IPS-NIHi7 (cell line): ENCODE measurements at regions not wholly inside any gene's neighbourhood (a gene's known extent, or its start where the extent isn't known, plus 50 kb on each side); places are given as distances from the start of the nearest gene placed in this dataset.
"Not testable (repeated sequence)": the region's sequence is repeated elsewhere in the genome, so short reads cannot be mapped to it uniquely, and the experiment has no call there.

Experiments
- DNase-seq: peaks from one replicate; pipeline ENCODE4 v3.0.0; 2012; ENCODE audit warnings: mixed read lengths; ENCODE audit errors: extremely low spot score

GRCh38 chr9:30504502-30504905, 1879.9 kb upstream of the ACO1 start:
- no peak for DNase-seq

GRCh38 chr9:30505311-30505710, 1879.1 kb upstream of the ACO1 start:
- no peak for DNase-seq

DNA sequence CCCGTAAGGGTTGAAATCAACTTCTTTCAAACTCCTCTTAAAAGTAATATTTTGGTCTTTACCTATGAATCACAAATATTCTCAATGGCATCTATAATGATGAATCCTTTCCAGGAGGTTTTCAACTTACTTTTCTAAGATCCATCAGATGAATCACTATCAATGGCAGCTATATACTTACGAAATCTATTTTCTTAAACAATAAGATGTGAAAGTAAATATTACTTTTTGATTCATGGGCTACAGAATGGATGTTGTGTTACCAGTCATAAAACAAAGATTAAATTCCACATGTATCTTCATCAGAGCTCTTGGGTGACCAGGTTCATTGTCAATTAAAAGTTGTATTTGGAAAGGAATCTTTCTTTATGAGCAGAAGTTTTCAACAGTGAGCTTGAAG, 1877.7 kb upstream of the ACO1 start:
- DNase-seq, result no peak

GRCh38 chr9:30507166-30507565, 1877.3 kb upstream of the ACO1 start:
- DNase-seq, result no peak

DNA sequence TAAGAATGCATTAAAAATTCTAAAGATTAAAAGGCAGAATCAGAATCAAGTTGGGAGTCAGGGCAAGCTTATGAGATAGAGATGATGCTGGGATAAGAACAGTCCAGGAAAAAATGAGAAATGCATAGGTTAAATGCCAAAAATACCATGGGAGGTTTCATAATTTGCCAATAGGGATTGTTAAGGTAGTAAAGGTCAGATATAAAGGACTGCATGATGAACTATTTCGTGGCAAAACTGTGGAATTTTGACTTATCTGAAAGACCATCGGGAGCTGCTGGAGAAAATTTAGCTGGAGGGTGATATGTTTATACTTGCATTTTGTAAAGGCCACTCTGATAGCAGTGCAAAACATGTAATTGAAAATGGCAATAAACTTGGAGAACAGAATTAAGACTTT, 1872.8 kb upstream of the ACO1 start:
- DNase-seq, result no peak

DNA sequence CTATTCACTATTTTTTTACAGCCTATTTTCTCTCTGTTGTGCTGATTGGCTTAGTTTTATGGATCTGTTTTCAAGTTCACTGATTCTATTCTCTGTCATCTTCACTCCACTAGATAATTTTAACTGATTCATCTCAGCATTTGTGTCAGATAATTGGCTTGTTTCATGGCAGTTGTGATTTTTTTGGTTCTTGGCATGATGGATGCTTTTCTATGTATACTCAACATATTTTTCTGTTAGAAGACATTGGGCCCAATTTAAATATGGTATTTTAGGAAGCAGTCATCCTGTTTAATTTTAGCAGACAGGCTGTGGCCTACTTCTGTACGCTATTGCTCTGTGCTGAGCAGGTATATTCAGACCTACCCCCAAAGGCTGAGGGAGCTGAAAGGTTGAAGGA, 1865.3 kb upstream of the ACO1 start:
- DNase-seq, result no peak

- DNase-seq, result no peak
These were observed 1864.7 kb upstream of the ACO1 start for GRCh38 chr9:30519756-30520155.

- DNase-seq, result no peak
These were observed 1862.4 kb upstream of the ACO1 start for GRCh38 chr9:30522061-30522460.

- no peak for DNase-seq
These were observed 1862.0 kb upstream of the ACO1 start for GRCh38 chr9:30522486-30522885.

- no peak for DNase-seq
These were observed 1860.1 kb upstream of the ACO1 start for GRCh38 chr9:30524311-30524710.

DNA sequence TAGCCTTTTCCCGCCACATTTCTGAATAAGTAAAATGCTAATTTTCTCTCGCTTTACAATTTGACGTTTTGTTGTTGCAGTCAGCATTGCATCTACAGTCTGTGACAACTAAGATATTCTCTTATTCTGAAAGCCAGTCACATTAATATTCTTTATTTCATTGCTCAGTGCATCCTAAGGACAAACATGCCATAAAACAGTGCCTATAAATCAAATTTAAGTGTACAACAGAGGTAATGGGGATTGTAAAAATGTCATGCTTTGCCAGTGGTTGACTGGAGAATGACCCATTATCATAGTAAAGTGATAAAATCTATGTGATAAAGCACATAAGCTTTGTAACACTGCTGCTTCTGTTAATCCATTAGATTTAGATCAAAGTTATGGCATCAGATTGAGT, 1850.0 kb upstream of the ACO1 start:
- DNase-seq, result no peak

- DNase-seq, result no peak
These were observed 1849.5 kb upstream of the ACO1 start for GRCh38 chr9:30534896-30535295.

- no peak for DNase-seq
These were observed 1847.9 kb upstream of the ACO1 start for GRCh38 chr9:30536494-30536893.

DNA sequence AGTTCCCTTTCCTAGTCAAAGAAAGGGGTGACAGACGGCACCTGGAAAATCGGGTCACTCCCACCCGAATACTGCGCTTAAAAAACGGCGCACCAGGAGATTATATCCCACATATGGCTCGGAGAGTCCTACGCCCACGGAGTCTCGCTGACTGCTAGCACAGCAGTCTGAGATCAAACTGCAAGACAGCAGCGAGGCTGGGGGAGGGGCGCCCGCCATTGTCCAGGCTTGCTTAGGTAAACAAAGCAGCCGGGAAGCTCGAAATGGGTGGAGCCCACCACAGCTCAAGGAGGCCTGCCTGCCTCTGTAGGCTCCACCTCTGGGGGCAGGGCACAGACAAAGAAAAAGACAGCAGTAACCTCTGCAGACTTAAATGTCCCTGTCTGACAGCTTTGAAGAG, 1844.7 kb upstream of the ACO1 start:
- DNase-seq, result not testable (repeated sequence)

DNA sequence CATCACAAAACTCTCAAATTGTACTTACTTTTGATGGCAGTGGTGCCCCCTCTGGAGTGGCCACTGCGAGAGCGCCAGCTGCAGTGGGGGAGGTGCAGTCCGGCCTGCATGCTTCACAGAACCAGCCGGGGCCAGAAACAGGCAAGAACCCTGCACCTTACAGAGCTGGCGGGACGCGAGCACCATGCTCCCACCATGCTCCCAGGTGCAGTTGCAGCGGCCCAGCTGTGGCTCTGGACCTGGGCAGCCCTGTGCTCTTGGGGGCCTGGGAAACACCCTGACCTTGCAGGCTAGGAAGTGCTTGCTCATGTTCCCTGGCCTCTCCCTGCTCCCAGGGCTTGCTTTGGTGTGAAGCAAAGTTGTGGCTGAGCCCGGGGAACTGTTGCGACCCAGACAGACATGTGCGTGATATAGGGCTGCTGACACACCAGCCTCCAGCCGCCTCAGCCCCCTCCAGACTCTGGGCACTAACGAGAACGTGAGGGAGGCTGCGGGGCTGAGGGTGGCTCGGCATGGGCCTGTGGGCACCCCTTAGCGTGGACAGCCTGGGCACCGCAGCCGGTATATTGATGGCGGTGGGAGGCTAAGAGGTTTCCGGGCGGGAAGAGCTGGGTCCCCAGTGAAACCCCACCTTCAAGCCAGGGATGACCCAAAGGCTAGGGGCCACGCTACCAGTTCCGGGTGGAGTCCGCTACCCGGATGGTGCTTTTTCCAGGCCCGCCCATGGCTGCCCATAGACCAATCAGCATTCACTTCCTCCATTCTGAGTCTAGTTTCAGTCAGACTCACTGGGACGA, 1809.9 kb upstream of the ACO1 start:
- no peak for DNase-seq

DNA sequence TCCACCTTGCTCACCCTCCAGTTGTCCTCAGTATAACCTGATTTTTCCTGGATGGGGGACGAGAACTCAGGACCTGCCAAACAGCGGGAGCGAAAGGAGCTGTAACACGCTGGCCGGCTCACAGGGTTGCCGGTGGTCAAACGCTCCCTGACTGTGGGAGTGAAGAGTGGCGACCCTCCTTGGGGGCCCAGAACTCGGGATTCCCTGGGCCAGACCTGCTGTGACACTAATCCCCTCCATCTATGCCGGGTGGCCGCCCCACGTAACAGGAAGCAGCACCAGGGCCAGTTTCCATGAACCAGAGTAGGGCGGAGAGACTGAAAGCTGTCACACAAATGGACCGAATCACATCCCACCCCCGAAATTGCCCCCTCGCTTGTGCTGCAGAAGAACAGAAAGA, 1809.2 kb upstream of the ACO1 start:
- DNase-seq, result no peak

GRCh38 chr9:30575691-30576090, 1808.8 kb upstream of the ACO1 start:
- no peak for DNase-seq

DNA sequence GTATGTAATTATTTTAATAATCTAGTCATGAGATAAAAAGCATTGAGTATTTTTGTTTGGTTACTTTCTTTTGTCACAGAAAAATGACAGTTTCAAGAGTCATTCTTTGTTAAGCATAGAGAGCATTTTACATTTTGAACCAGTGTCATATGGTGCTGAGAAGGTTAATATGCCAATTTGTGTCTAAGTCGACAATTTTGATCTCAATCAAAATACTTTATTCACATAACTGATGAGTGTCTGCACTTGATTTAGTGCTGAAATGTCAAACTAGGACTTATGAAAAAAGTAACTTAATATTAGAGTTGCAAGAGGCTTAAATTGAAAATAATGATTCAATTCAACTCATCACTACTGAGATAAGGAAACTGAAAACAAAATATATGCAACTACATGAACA, 1804.6 kb upstream of the ACO1 start:
- DNase-seq, result no peak

GRCh38 chr9:30582240-30582639, 1802.2 kb upstream of the ACO1 start:
- DNase-seq, result no peak

- no peak for DNase-seq
These were observed 1799.9 kb upstream of the ACO1 start for GRCh38 chr9:30584559-30584958.

- no peak for DNase-seq
These were observed 1793.0 kb upstream of the ACO1 start for GRCh38 chr9:30591461-30591860.

- no peak for DNase-seq
These were observed 1786.8 kb upstream of the ACO1 start for GRCh38 chr9:30597608-30598007.

- DNase-seq, result no peak
These were observed 1778.5 kb upstream of the ACO1 start for GRCh38 chr9:30605936-30606335.

GRCh38 chr9:30609713-30610112, 1774.7 kb upstream of the ACO1 start:
- no peak for DNase-seq
